NT2/D1 (cell line): ENCODE measurements at regions not wholly inside any gene's neighbourhood (a gene's known extent, or its start where the extent isn't known, plus 50 kb on each side); places are given as distances from the start of the nearest gene placed in this dataset.

ENCODE experiments used
- YY1 ChIP-seq: IDR thresholded peaks from 2 replicates; pipeline ENCODE4 v1.6.1; 2011; ENCODE audit not compliant: insufficient read length, insufficient read depth
- ZNF274 ChIP-seq: IDR thresholded peaks from 2 replicates; pipeline ENCODE4 v1.6.1; 2011; ENCODE audit warnings: mild to moderate bottlenecking, low read depth, low read length

DNA sequence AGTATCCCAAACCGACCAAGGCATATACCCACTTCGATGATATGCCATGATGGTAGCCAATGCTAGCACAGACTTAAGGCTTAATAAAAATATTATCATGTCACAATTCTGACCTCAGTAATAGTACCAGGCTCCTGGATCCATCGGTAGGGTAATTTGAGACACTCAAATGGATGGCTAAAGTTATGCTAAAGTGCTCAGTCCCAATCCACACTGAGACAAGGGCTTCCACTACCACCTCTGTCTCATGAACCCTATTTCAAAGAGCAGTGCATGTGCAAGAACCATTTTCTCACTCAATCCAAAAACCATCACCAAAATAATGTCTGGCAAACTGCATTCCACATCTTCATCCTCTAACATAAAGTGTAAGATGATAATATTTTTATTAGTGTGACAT is 122.4 kb upstream of the KRR1 start:
- TF ChIP-seq YY1 (no peak), ZNF274 (no peak)
